ENCODE measurements at regions not wholly inside any gene's neighbourhood (a gene's known extent, or its start where the extent isn't known, plus 50 kb on each side); places are given as distances from the start of the nearest gene placed in this dataset.

GRCh38 chr14:71668186-71668912, 263.9 kb upstream of the RGS6 start:
- Histone ChIP-seq H3K27me3 (no peaks in the 10 kb centered on the region), H3K9me3 (no peaks in the 10 kb centered on the region), H3K4me3 (no peak overlapping the region), H3K27ac (replicated peaks in 1 of 4) (no peak overlapping the region), H3K36me3 (peaks cover 3 to 24% (median 8%) of the 10 kb centered on the region in 4 donors), H3K4me1 (peaks cover 0 to 13% (median 0%) of the 10 kb centered on the region in 4 donors)
- intact Hi-C loops (cut with DNase I), result no loop called here
- TF ChIP-seq POLR2A (IDR thresholded peaks at IDR 0.05; ENCODE audit: low read depth) (no peak), POLR2AphosphoS5 (IDR thresholded peaks at IDR 0.05) (no peak), EP300 (IDR thresholded peaks at IDR 0.05) (no peak), CTCF (IDR thresholded peaks at IDR 0.05) (no peak)
- 75% methylated on average over 5 of the region's 5 CpGs for WGBS
- no peak for DNase-seq (ENCODE audit: extremely low spot score)

- Histone ChIP-seq H3K4me3 (no peak overlapping the region), H3K9me3 (no peaks in the 10 kb centered on the region), H3K36me3 (peaks cover 7 to 35% (median 10%) of the 10 kb centered on the region in 4 donors), H3K4me1 (peaks cover 0 to 4% (median 0%) of the 10 kb centered on the region in 4 donors), H3K27ac (replicated peaks in 1 of 4) (no peak overlapping the region), H3K27me3 (no peaks in the 10 kb centered on the region)
- no peak for DNase-seq (ENCODE audit: extremely low spot score)
- TF ChIP-seq CTCF (IDR thresholded peaks at IDR 0.05) (no peak), POLR2AphosphoS5 (IDR thresholded peaks at IDR 0.05) (no peak), EP300 (IDR thresholded peaks at IDR 0.05) (no peak), POLR2A (IDR thresholded peaks at IDR 0.05; ENCODE audit: low read depth) (no peak)
- intact Hi-C loops (cut with DNase I), result no loop called here
- 94% methylated on average over 5 of the region's 5 CpGs for WGBS
These were observed 259.6 kb upstream of the RGS6 start for GRCh38 chr14:71672596-71672995.

GRCh38 chr14:71675126-71675899, 256.9 kb upstream of the RGS6 start:
- Histone ChIP-seq H3K9me3 (no peaks in the 10 kb centered on the region), H3K36me3 (peaks cover 7 to 35% (median 10%) of the 10 kb centered on the region in 4 donors), H3K27ac (replicated peaks in 1 of 4) (no peak overlapping the region), H3K27me3 (no peaks in the 10 kb centered on the region), H3K4me3 (no peak overlapping the region), H3K4me1 (no peaks in the 10 kb centered on the region)
- intact Hi-C loops (cut with DNase I), result no loop called here
- 91% methylated on average over 7 of the region's 7 CpGs for WGBS
- DNase-seq (ENCODE audit: extremely low spot score), result no peak
- no peak for TF ChIP-seq POLR2AphosphoS5 (IDR thresholded peaks at IDR 0.05)
- no peak for TF ChIP-seq CTCF (IDR thresholded peaks at IDR 0.05)
- TF ChIP-seq EP300 (IDR thresholded peaks at IDR 0.05), result no peak
- TF ChIP-seq POLR2A (IDR thresholded peaks at IDR 0.05; ENCODE audit: low read depth), result no peak

GRCh38 chr14:71675900-71676287, 256.3 kb upstream of the RGS6 start:
- intact Hi-C loops (cut with DNase I), result no loop called here
- Histone ChIP-seq H3K4me1 (no peaks in the 10 kb centered on the region), H3K4me3 (no peak overlapping the region), H3K36me3 (peaks cover 7 to 35% (median 10%) of the 10 kb centered on the region in 4 donors), H3K27me3 (no peaks in the 10 kb centered on the region), H3K27ac (replicated peaks in 1 of 4) (no peak overlapping the region), H3K9me3 (no peaks in the 10 kb centered on the region)
- TF ChIP-seq EP300 (IDR thresholded peaks at IDR 0.05), result no peak
- 96% methylated on average over 5 of the region's 5 CpGs for whole genome bisulfite sequencing
- DNase-seq (ENCODE audit: extremely low spot score), result no peak

GRCh38 chr14:71680736-71681387, 251.4 kb upstream of the RGS6 start:
- no peak overlapping the region for H3K27ac ChIP-seq (replicated peaks in 1 of 4)
- TF ChIP-seq POLR2A (IDR thresholded peaks at IDR 0.05; ENCODE audit: low read depth) (no peak), EP300 (IDR thresholded peaks at IDR 0.05) (no peak), POLR2AphosphoS5 (IDR thresholded peaks at IDR 0.05) (no peak), CTCF (IDR thresholded peaks at IDR 0.05) (no peak)
- H3K27me3 ChIP-seq, result no peaks in the 10 kb centered on the region
- peaks cover 0 to 12% (median 2%) of the 10 kb centered on the region in 4 donors for H3K36me3 ChIP-seq
- intact Hi-C loops (cut with DNase I), result no loop called here
- 79% methylated on average over 10 of the region's 10 CpGs for WGBS
- no peak overlapping the region for H3K4me3 ChIP-seq
- DNase-seq (ENCODE audit: extremely low spot score), result no peak
- peaks cover 0 to 15% (median 7%) of the 10 kb centered on the region in 4 donors for H3K4me1 ChIP-seq
- no peaks in the 10 kb centered on the region for H3K9me3 ChIP-seq

All from esophagus muscularis mucosa (tissue), 4 donors.